Activated CD4-positive, alpha-beta T cell treated with anti-CD3 and anti-CD28 coated beads for 36 hours (primary cell): ENCODE measurements at regions not wholly inside any gene's neighbourhood (a gene's known extent, or its start where the extent isn't known, plus 50 kb on each side); places are given as distances from the start of the nearest gene placed in this dataset.

Source experiments
- ATAC-seq: fragments of 200-7000 bp; cut with Tn5 transposase; one replicate; pipeline ENCODE4 v1.10.0; 2021; ENCODE audit warnings: mild to moderate bottlenecking, moderate library complexity
- CTCF ChIA-PET: fragments of 350-600 bp; sonication (Branson Sonifier 250); formaldehyde crosslinking; loops from one replicate; lab custom pipeline; 2021; ENCODE audit warnings: antibody characterized with exemption; lab: Charles Lee
- POLR2A ChIA-PET: fragments of 350-600 bp; sonication (Branson Sonifier 250); formaldehyde crosslinking; loops from one replicate; lab custom pipeline; 2021; ENCODE audit warnings: antibody characterized with exemption, inconsistent platforms; lab: Charles Lee
- DNase-seq: peaks from one replicate; pipeline ENCODE4 v3.0.0-alpha.2; 2020
- H3K27ac Mint-ChIP-seq: one replicate; pipeline ENCODE4 v1.8.0; 2021; ENCODE audit warnings: mixed read lengths
- H3K27me3 Mint-ChIP-seq: one replicate; pipeline ENCODE4 v1.8.0; 2021; ENCODE audit warnings: mixed read lengths
- H3K36me3 Mint-ChIP-seq: one replicate; pipeline ENCODE4 v1.8.0; 2021; ENCODE audit warnings: low read depth, mixed read lengths
- H3K4me1 Mint-ChIP-seq: one replicate; pipeline ENCODE4 v1.8.0; 2021; ENCODE audit warnings: mixed read lengths
- H3K4me3 Mint-ChIP-seq: one replicate; pipeline ENCODE4 v1.8.0; 2021; ENCODE audit warnings: mild to moderate bottlenecking, moderate library complexity, mixed read lengths
- H3K9me3 Mint-ChIP-seq: one replicate; pipeline ENCODE4 v1.8.0; 2021; ENCODE audit warnings: low read depth, mixed read lengths
- intact Hi-C, 2 experiments: fragments of 100-400 bp; cut with DNase I in 1 of 2; cut with micrococcal nuclease in 1 of 2; formaldehyde crosslinking; loops; one replicate each; pipeline versions ENCODE4 v1.14.2 to v1.15.1; 2022 to 2024; cut with DNase I, micrococcal nuclease

DNA sequence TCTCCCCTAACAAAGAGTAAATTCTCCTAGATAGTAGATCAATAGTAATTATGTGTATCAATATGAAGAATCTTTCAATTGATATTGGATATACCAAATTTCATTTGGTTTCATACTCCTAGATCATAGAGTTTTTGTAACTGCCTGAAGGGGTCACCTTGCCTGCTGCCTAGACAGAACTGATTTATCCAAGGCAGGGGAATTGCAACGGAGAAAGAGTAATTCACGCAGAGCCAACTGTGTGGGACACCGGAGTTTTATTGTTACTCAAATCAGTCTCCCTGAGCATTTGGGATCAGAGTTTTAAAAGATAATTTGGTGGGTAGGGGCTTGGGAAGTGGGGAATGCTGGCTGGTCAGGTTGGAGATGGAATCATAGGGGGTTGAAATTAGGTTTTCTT lies 92.2 kb upstream of the SLC8A1 start:
- Mint-ChIP-seq H3K27me3 (no peaks in the 10 kb centered on the region), H3K4me1 (no peaks in the 10 kb centered on the region), H3K27ac (no peak overlapping the region), H3K9me3 (no peaks in the 10 kb centered on the region), H3K36me3 (no peaks in the 10 kb centered on the region), H3K4me3 (no peak overlapping the region)
- no peak for DNase-seq
- no peak for ATAC-seq
- intact Hi-C loops: no loop called here
- POLR2A ChIA-PET: no interaction called here
- CTCF ChIA-PET: interaction anchor here (1.4 kb wide), 1 partner anchor 12 kb away, joined by 3 read pairs; no protein-coding TSS in a partner anchor

DNA sequence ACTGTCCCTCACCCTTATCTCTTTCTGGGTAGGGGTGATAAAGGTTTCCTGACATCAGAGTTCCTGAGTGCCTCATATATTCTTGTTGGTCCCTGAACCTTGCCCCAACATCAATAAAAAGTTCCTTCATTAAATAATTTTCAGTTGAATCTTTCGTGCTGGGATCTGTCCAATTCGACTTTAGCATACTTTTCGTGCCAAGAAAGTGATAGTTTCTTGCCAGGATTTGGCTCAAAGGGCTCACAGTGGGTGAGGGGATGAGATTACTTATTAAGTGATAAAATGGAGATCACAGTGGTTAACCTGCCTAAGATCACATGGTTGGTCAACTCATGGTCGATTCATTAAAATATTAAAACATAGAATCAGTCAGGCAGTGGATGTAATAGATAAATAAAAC lies 93.8 kb upstream of the SLC8A1 start:
- no peaks in the 10 kb centered on the region for H3K4me1 Mint-ChIP-seq
- no peaks in the 10 kb centered on the region for H3K27me3 Mint-ChIP-seq
- no peak overlapping the region for H3K4me3 Mint-ChIP-seq
- DNase-seq (no peak), ATAC-seq (no peak)
- H3K9me3 Mint-ChIP-seq: no peaks in the 10 kb centered on the region
- no peak overlapping the region for H3K27ac Mint-ChIP-seq
- CTCF ChIA-PET: no interaction called here
- no peaks in the 10 kb centered on the region for H3K36me3 Mint-ChIP-seq
- POLR2A ChIA-PET: no interaction called here
- intact Hi-C loops: no loop called here

DNA sequence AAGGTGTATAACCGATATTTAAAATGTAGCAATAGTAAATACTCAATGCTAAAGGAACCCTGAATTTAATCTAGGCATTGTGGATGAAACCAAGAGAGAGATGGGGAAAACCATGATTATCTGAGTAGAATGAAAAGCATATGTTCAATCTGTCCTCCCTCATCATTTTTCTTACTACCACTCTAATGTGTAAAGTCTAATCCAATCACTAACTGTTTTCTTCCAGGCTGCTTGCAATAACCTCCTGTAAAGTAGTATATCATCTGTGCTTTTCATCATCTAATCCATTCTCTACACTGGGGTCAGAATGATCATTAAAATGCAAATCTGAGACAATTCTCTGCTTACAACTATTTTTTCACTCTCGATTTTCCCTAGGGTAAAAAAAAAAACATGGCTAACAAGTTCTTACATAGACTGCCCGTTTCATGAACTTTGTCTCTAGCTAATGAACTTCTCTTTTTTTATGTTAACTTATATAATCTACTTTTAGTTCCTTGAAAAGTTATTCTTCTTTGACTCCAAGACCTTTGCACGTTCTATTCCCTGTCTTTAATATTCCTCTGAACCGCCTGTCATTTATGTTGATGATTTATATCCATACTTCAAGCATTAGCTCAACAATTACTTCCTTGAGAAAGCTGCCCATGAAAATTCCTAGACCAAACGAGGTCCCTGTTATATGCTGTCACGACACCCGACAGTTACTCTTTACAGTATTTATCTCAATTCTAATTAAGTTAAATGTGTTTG lies 94.7 kb upstream of the SLC8A1 start:
- POLR2A ChIA-PET: no interaction called here
- intact Hi-C loops: no loop called here
- CTCF ChIA-PET: interaction anchor here (1.0 kb wide), 1 partner anchor 633 kb away, joined by 3 read pairs; no protein-coding TSS in a partner anchor

DNA sequence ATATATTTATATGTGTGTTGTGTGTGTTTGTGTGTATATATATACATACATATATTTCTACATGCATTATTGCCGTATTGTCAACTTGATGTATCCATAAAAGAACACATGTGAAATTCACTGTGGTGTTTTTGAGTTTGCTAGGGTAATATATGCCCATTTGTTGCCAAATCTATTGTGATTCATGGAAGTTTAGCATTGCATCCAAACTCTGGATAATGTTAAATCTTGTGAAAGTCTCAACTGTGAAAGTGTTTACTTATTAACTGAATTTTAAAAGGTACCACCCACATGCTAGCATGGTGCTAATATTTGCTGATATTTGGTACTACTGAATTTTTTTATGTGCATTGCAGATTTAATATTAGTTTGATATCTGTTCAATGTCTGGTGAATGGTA lies 96.6 kb upstream of the SLC8A1 start:
- no peak overlapping the region for H3K27ac Mint-ChIP-seq
- CTCF ChIA-PET: no interaction called here
- intact Hi-C loops: no loop called here
- no peak for ATAC-seq
- H3K4me1 Mint-ChIP-seq: no peaks in the 10 kb centered on the region
- DNase-seq: no peak
- H3K36me3 Mint-ChIP-seq: no peaks in the 10 kb centered on the region
- H3K4me3 Mint-ChIP-seq: no peak overlapping the region
- POLR2A ChIA-PET: no interaction called here
- H3K9me3 Mint-ChIP-seq: no peaks in the 10 kb centered on the region
- H3K27me3 Mint-ChIP-seq: peaks cover 2% of the 10 kb centered on the region

More for the DNA sequence above, 94.7 kb upstream of the SLC8A1 start:
- Mint-ChIP-seq H3K36me3 (no peaks in the 10 kb centered on the region), H3K4me1 (no peaks in the 10 kb centered on the region), H3K27ac (no peak overlapping the region), H3K9me3 (no peaks in the 10 kb centered on the region), H3K4me3 (no peak overlapping the region), H3K27me3 (no peaks in the 10 kb centered on the region)
- no peak for DNase-seq
- ATAC-seq: no peak

DNA sequence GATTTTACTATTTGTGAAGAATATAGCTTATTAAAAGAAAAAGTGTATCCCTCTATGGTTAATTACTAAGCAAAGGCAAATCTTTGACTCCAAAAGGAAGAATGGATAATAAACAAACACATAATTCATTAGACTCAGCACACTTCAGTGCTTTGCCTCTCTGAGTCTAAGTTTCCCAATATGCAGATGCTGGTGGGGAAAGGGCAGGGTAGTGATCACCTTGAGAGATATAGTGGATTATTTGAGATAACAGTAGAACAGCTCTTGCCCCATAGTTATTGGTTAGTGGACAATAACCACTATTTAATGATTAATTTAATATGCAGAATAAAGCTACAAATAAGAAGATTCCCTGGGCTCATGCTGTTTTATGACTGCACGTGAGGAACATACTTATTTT lies 98.2 kb upstream of the SLC8A1 start:
- ATAC-seq: no peak
- no peaks in the 10 kb centered on the region for H3K4me1 Mint-ChIP-seq

DNA sequence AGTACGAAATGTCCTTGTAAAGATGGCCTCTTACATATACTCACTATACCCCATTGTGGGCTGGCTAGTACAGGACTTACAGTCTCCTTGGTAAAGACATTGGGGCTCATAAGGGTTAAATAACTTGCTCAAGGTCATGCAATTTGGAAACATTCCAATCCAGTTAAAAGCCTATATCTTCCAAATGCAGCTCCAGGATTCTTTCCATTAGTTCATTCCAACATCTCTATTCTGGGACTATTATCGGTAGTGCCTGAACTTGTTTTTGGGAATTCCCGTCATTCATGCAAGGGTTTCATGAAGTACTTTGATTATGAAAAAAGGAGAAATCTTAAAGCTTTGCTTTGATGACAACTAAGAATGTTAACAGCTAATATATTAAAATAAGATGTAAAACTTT lies 99.2 kb upstream of the SLC8A1 start:
- no peak for ATAC-seq
- CTCF ChIA-PET: interaction anchor here (1.1 kb wide), 1 partner anchor 638 kb away, joined by 7 read pairs; no protein-coding TSS in a partner anchor
- H3K4me1 Mint-ChIP-seq: no peaks in the 10 kb centered on the region
- no peak overlapping the region for H3K27ac Mint-ChIP-seq
- no peak overlapping the region for H3K4me3 Mint-ChIP-seq
- DNase-seq: no peak
- no peaks in the 10 kb centered on the region for H3K36me3 Mint-ChIP-seq
- H3K9me3 Mint-ChIP-seq: no peaks in the 10 kb centered on the region
- H3K27me3 Mint-ChIP-seq: peaks cover 2% of the 10 kb centered on the region
- POLR2A ChIA-PET: no interaction called here
- intact Hi-C loops: loop anchor here (5.0 to 10.0 kb wide), 3 partner anchors 99 to 306 kb away; partner anchors contain the start of gene SLC8A1 (in 1 of the 2)

More for the DNA sequence above, 98.2 kb upstream of the SLC8A1 start:
- ChIA-PET CTCF (interaction anchor here (0.8 kb wide), 1 partner anchor 100 kb away, joined by 4 read pairs; no protein-coding TSS in a partner anchor), POLR2A (no interaction called here)
- Mint-ChIP-seq H3K27me3 (peaks cover 2% of the 10 kb centered on the region), H3K36me3 (no peaks in the 10 kb centered on the region), H3K27ac (no peak overlapping the region), H3K4me3 (no peak overlapping the region), H3K9me3 (no peaks in the 10 kb centered on the region)
- intact Hi-C loops: loop anchor here (5.0 to 10.0 kb wide), 3 partner anchors 98 to 305 kb away; partner anchors contain the start of gene SLC8A1 (in 1 of the 2)
- DNase-seq: no peak

DNA sequence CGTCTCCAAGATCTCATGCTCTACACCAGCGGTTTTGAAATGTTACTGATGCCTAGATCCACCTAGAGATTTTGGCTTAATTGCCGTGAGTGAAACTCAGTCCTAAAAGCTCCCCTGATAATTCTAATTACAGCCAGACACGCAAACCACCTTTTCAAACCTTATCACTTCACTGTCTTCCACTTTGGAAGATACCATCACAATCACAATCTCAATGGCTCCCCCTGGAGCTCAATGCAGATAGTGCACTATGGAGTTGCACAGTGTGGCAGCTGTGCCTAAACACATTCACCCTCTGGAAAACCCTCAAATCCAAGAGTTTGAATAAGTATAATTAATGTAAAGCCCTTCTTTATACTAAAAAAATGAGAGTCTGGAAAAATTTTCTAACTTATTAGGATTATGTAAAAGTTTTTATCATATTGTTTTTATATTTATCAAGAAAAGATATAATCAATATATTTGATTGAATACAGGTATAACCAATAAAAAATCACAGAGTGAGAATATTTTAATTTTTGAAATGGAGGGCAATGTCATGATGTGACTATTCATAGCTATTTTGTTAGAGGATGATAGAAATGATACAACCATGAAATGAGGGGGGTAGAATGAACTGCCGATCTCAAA lies 102.9 kb upstream of the SLC8A1 start:
- ChIA-PET CTCF (interaction anchor here (0.8 to 3.1 kb wide), 11 partner anchors 10 to 644 kb away, joined by 3 to 24 read pairs (median 5); no protein-coding TSS in a partner anchor), POLR2A (no interaction called here)
- Mint-ChIP-seq H3K27ac (no peak overlapping the region), H3K4me1 (no peaks in the 10 kb centered on the region), H3K36me3 (no peaks in the 10 kb centered on the region), H3K4me3 (no peak overlapping the region), H3K9me3 (no peaks in the 10 kb centered on the region), H3K27me3 (peaks cover 2% of the 10 kb centered on the region)
- peak; percentile 75 for DNase-seq
- intact Hi-C loops: loop anchor here (1.0 to 10.0 kb wide), 5 partner anchors 102 to 641 kb away; partner anchors contain the start of gene SLC8A1 (in 1 of the 2)
- ATAC-seq: peak; percentile 76

DNA sequence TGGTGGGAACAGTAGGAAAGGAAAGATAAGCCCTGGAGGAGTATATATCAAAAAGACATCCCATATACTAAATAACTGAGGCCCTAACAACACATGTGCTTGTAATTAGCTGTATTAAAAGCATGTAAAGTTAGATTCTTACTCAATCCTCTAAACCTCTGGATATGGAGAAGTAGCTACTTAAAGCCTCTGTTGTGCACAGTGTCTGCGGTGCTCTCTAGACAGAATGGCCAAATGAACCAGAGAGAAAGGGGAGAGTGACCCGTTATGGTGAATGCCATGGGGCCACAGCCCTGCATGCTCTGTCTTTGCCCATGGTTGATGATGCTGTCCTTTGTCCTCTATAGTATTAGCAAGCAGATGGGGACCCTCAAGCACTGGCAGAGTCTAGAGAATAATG lies 104.4 kb upstream of the SLC8A1 start:
- no peak overlapping the region for H3K27ac Mint-ChIP-seq
- peaks cover 2% of the 10 kb centered on the region for H3K27me3 Mint-ChIP-seq
- ChIA-PET POLR2A (no interaction called here), CTCF (interaction anchor here (0.6 to 3.1 kb wide), 8 partner anchors 9 to 645 kb away, joined by 3 to 24 read pairs (median 4); no protein-coding TSS in a partner anchor)
- H3K9me3 Mint-ChIP-seq: no peaks in the 10 kb centered on the region
- ATAC-seq (no peak), DNase-seq (no peak)
- H3K4me1 Mint-ChIP-seq: no peaks in the 10 kb centered on the region
- no peaks in the 10 kb centered on the region for H3K36me3 Mint-ChIP-seq
- no peak overlapping the region for H3K4me3 Mint-ChIP-seq
- intact Hi-C loops: loop anchor here in 1 of 2 experiments (10.0 kb wide), 1 partner anchor 311 kb away; no protein-coding TSS in a partner anchor

DNA sequence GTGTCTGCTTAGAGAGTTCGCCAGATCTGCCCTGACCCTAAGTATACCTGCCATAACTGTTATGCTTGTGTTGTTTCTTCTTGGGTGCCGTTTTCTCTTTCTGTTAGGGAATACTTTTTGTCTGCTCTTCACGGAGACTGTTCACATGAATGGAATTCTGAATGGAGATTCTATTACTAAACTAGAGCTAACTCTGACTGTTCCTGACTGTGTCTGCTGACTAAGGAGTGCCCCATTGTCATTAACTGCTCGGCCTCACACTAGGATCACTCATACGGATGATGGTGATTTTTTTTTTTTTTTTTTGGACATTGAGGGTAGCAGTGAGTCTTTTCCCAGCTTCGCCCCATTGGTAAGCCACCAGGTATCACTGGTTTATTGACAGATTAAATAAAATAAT lies 104.8 kb upstream of the SLC8A1 start:
- Mint-ChIP-seq H3K9me3 (no peaks in the 10 kb centered on the region), H3K4me1 (no peaks in the 10 kb centered on the region), H3K27ac (no peak overlapping the region), H3K36me3 (no peaks in the 10 kb centered on the region), H3K27me3 (peaks cover 2% of the 10 kb centered on the region), H3K4me3 (no peak overlapping the region)
- ATAC-seq (no peak), DNase-seq (no peak)
- CTCF ChIA-PET: interaction anchor here (1.1 to 3.1 kb wide), 4 partner anchors 8 to 642 kb away, joined by 3 to 24 read pairs (median 9); no protein-coding TSS in a partner anchor
- intact Hi-C loops: loop anchor here in 1 of 2 experiments (10.0 kb wide), 1 partner anchor 312 kb away; no protein-coding TSS in a partner anchor
- POLR2A ChIA-PET: no interaction called here

DNA sequence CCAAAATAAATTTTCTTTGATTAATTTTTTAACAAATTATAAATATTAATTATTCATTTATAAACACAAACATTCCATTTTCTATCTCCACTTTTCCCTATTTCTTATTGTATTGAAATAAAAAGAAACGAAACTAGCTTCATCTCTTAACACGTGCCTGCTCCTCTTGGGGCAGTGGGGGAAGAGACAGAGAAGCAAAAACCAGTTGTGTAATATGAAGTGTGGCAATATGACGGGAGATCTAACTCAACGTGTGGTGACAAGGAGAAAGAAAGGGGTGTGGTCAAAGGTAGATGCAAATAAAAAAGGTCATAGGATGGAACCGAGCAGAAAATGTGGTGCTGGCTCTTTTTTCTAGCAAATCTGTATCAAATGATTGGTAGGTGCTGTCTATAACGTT lies 106.9 kb upstream of the SLC8A1 start:
- ChIA-PET CTCF (interaction anchor here (0.7 kb wide), 1 partner anchor 105 kb away, joined by 3 read pairs; no protein-coding TSS in a partner anchor), POLR2A (interaction anchor here (0.6 kb wide), 1 partner anchor 297 kb away, joined by 3 read pairs; no protein-coding TSS in a partner anchor)
- Mint-ChIP-seq H3K27me3 (no peaks in the 10 kb centered on the region), H3K36me3 (no peaks in the 10 kb centered on the region), H3K9me3 (no peaks in the 10 kb centered on the region), H3K4me3 (no peak overlapping the region), H3K4me1 (no peaks in the 10 kb centered on the region), H3K27ac (no peak overlapping the region)
- DNase-seq (no peak), ATAC-seq (no peak)
- intact Hi-C loops: loop anchor here in 1 of 2 experiments (10.0 kb wide), 1 partner anchor 314 kb away; no protein-coding TSS in a partner anchor

DNA sequence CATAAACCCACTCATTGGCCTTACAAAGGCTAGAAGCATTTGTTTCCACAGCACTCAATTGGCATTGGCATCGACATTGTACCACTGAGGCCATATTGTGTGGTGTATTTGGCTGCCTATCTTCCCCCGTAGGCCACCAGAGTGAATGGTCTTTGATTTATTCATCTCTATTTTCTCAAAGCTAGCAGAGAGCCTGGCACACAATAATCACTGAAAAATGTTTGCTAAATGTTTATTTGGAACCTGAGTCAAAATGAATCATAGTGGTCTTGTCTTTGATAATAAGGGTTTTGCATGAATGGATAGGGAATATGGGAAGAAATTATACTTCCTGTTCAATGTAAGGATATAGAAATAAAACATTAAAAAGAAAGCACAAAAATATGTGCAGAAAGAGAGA lies 107.3 kb upstream of the SLC8A1 start:
- ChIA-PET POLR2A (no interaction called here), CTCF (interaction anchor here (0.7 kb wide), 1 partner anchor 105 kb away, joined by 3 read pairs; no protein-coding TSS in a partner anchor)
- Mint-ChIP-seq H3K4me3 (no peak overlapping the region), H3K27ac (no peak overlapping the region), H3K27me3 (no peaks in the 10 kb centered on the region), H3K9me3 (no peaks in the 10 kb centered on the region), H3K36me3 (no peaks in the 10 kb centered on the region), H3K4me1 (no peaks in the 10 kb centered on the region)
- ATAC-seq: no peak
- DNase-seq: no peak
- intact Hi-C loops: loop anchor here in 1 of 2 experiments (10.0 kb wide), 1 partner anchor 314 kb away; no protein-coding TSS in a partner anchor
